Hepatocyte (in vitro differentiated cells): ENCODE measurements at regions not wholly inside any gene's neighbourhood (a gene's known extent, or its start where the extent isn't known, plus 50 kb on each side); places are given as distances from the start of the nearest gene placed in this dataset.

Experiments used
- DNase-seq: peaks from one replicate; pipeline ENCODE4 v3.0.0-alpha.2; 2016; ENCODE audit warnings: low spot score
- H2AFZ ChIP-seq: fragments of 200-600 bp; sonication (generic); 2 replicates; pipeline ENCODE4 v1.6.0; 2016; ENCODE audit warnings: antibody characterized with exemption, mild to moderate bottlenecking
- H3K27ac ChIP-seq: fragments of 200-600 bp; sonication (generic); 2 replicates; pipeline ENCODE4 v1.5.1; 2016; ENCODE audit warnings: mild to moderate bottlenecking
- H3K27me3 ChIP-seq: fragments of 200-600 bp; sonication (generic); 2 replicates; pipeline ENCODE4 v1.6.1; 2016
- H3K36me3 ChIP-seq: fragments of 200-600 bp; sonication (generic); replicated peaks from 2 replicates; pipeline ENCODE4 v1.5.1; 2016; ENCODE audit warnings: low read depth; ENCODE audit not compliant: insufficient read depth
- H3K4me1 ChIP-seq: fragments of 200-600 bp; sonication (generic); 2 replicates; pipeline ENCODE4 v1.5.1; 2016; ENCODE audit warnings: mild to moderate bottlenecking, moderate library complexity; ENCODE audit not compliant: insufficient read depth
- H3K4me2 ChIP-seq: fragments of 200-600 bp; sonication (generic); 2 replicates; pipeline ENCODE4 v1.6.0; 2016
- H3K4me3 ChIP-seq: fragments of 200-600 bp; sonication (generic); 2 replicates; pipeline ENCODE4 v1.5.1; 2016; ENCODE audit warnings: mild to moderate bottlenecking
- H3K79me2 ChIP-seq: fragments of 200-600 bp; sonication (generic); 2 replicates; pipeline ENCODE4 v1.6.0; 2017; ENCODE audit warnings: mild to moderate bottlenecking
- H3K9me2 ChIP-seq: fragments of 200-600 bp; sonication (generic); replicated peaks from 2 replicates; pipeline ENCODE4 v1.6.0; 2017; ENCODE audit warnings: mild to moderate bottlenecking; ENCODE audit not compliant: insufficient read depth
- H3K9me3 ChIP-seq: fragments of 200-600 bp; sonication (generic); 2 replicates; pipeline ENCODE4 v1.5.1; 2016; ENCODE audit warnings: low read depth, mild to moderate bottlenecking
- H4K20me1 ChIP-seq: fragments of 200-600 bp; sonication (generic); 2 replicates; pipeline ENCODE4 v1.6.0; 2016; ENCODE audit warnings: mild to moderate bottlenecking; ENCODE audit not compliant: insufficient read depth, poor library complexity, severe bottlenecking
- CTCF ChIP-seq: fragments of 200-600 bp; sonication (generic); IDR thresholded peaks from 2 replicates; pipeline ENCODE4 v1.5.1; 2016; ENCODE audit warnings: antibody characterized with exemption, mild to moderate bottlenecking; ENCODE audit not compliant: poor library complexity
- EZH2 ChIP-seq: fragments of 200-600 bp; sonication (generic); IDR thresholded peaks from 2 replicates; pipeline ENCODE4 v1.6.1; 2016; ENCODE audit warnings: antibody characterized with exemption, mild to moderate bottlenecking, borderline replicate concordance
- EZH2phosphoT487 ChIP-seq: fragments of 200-600 bp; sonication (generic); IDR thresholded peaks from one replicate; pipeline ENCODE4 v1.6.1; 2018; ENCODE audit warnings: antibody characterized with exemption, mild to moderate bottlenecking, low read depth, moderate library complexity; ENCODE audit not compliant: unreplicated experiment, severe bottlenecking
- whole genome bisulfite sequencing: methylation state at CpG from one replicate; pipeline ENCODE4 v1.1.6; 2016; ENCODE audit warnings: low lambda C conversion rate; ENCODE audit errors: missing lambda C conversion rate; 5-methylcytosine and 5-hydroxymethylcytosine counted together

- DNase-seq, result no peak
- no peak for TF ChIP-seq CTCF
- Histone ChIP-seq H3K79me2 (no peaks in the 10 kb centered on the region), H3K27ac (no peak overlapping the region), H3K27me3 (no peaks in the 10 kb centered on the region), H3K9me3 (no peaks in the 10 kb centered on the region), H3K9me2 (no peaks in the 10 kb centered on the region), H3K4me1 (no peaks in the 10 kb centered on the region), H3K36me3 (no peaks in the 10 kb centered on the region), H2AFZ (no peak overlapping the region), H3K4me3 (no peak overlapping the region), H3K4me2 (no peak overlapping the region), H4K20me1 (no peaks in the 10 kb centered on the region)
Measured at GRCh38 chr7:91427051-91427450, 162.8 kb downstream of the FZD1 start.

GRCh38 chr7:91431601-91432000 is 167.4 kb downstream of the FZD1 start:
- no peaks in the 10 kb centered on the region for H4K20me1 ChIP-seq
- no peak overlapping the region for H3K27ac ChIP-seq
- no peaks in the 10 kb centered on the region for H3K9me2 ChIP-seq
- no peak overlapping the region for H2AFZ ChIP-seq
- no peaks in the 10 kb centered on the region for H3K36me3 ChIP-seq
- no peak overlapping the region for H3K4me2 ChIP-seq
- no peak overlapping the region for H3K4me3 ChIP-seq
- no peaks in the 10 kb centered on the region for H3K4me1 ChIP-seq
- no peak for DNase-seq
- no peaks in the 10 kb centered on the region for H3K9me3 ChIP-seq
- TF ChIP-seq EZH2, result no peak
- TF ChIP-seq CTCF, result no peak
- TF ChIP-seq EZH2phosphoT487, result no peak
- H3K79me2 ChIP-seq, result no peaks in the 10 kb centered on the region
- no peaks in the 10 kb centered on the region for H3K27me3 ChIP-seq
- 95% methylated on average over 1 of the region's 1 CpG for WGBS

- 87% methylated on average over 6 of the region's 6 CpGs for WGBS
- Histone ChIP-seq H3K79me2 (no peaks in the 10 kb centered on the region), H3K9me3 (no peaks in the 10 kb centered on the region), H4K20me1 (no peaks in the 10 kb centered on the region), H3K4me2 (no peak overlapping the region), H3K4me1 (no peaks in the 10 kb centered on the region), H3K27me3 (no peaks in the 10 kb centered on the region), H3K36me3 (no peaks in the 10 kb centered on the region), H3K9me2 (no peaks in the 10 kb centered on the region), H3K27ac (no peak overlapping the region), H3K4me3 (no peak overlapping the region), H2AFZ (no peak overlapping the region)
- TF ChIP-seq EZH2phosphoT487, result no peak
- no peak for TF ChIP-seq EZH2
- no peak for TF ChIP-seq CTCF
- DNase-seq, result no peak
Measured at GRCh38 chr7:91434836-91435235, 170.6 kb downstream of the FZD1 start.

GRCh38 chr7:91435381-91436059 is 171.3 kb downstream of the FZD1 start:
- no peak for DNase-seq
- 90% methylated on average over 2 of the region's 2 CpGs for WGBS
- TF ChIP-seq EZH2phosphoT487 (no peak), CTCF (no peak), EZH2 (no peak)
- H3K36me3 ChIP-seq, result no peaks in the 10 kb centered on the region
- H3K4me3 ChIP-seq, result no peak overlapping the region
- no peaks in the 10 kb centered on the region for H3K79me2 ChIP-seq
- no peak overlapping the region for H3K27ac ChIP-seq
- H3K9me2 ChIP-seq, result no peaks in the 10 kb centered on the region
- no peaks in the 10 kb centered on the region for H4K20me1 ChIP-seq
- H3K9me3 ChIP-seq, result no peaks in the 10 kb centered on the region
- H2AFZ ChIP-seq, result no peak overlapping the region
- H3K4me1 ChIP-seq, result no peaks in the 10 kb centered on the region
- H3K27me3 ChIP-seq, result no peaks in the 10 kb centered on the region
- no peak overlapping the region for H3K4me2 ChIP-seq
